ENCODE measurements at regions not wholly inside any gene's neighbourhood (a gene's known extent, or its start where the extent isn't known, plus 50 kb on each side); places are given as distances from the start of the nearest gene placed in this dataset.

DNA sequence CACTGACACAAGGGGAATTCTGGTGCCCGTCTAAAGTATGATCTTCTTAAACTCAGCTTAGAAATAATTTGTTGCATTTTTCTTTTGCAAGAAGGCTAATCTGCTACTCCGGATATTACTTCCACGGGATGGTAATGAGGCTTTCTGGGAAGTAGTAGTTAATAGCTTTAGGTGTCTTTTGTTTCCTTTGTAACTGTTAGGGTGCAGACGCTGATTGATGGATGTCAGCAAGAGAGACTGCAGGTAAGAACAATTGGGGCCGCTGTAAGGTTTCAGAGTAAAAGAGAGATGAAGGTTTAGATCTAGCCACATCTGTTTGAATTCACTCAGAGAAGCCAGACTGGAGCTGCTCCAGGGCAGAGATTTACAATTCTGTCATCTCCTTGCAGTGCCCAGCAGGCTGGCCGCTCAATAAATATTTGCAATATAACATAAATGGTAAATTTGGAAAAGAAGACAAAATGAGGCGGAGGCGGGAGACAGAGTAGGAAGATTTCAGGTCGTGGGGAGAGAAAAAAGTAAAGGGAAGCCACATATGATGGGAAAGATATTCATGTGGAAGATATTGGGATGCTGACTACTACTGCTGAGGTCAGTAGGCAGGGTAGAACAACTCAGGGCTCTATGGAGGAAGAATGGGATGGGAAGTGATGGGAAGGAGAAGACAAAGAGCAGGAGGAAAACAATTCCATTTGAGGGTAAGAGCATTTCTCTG is 320.5 kb downstream of the AASDHPPT start:
- FAIRE-seq = no peak
- TF ChIP-seq, protein P1, sequence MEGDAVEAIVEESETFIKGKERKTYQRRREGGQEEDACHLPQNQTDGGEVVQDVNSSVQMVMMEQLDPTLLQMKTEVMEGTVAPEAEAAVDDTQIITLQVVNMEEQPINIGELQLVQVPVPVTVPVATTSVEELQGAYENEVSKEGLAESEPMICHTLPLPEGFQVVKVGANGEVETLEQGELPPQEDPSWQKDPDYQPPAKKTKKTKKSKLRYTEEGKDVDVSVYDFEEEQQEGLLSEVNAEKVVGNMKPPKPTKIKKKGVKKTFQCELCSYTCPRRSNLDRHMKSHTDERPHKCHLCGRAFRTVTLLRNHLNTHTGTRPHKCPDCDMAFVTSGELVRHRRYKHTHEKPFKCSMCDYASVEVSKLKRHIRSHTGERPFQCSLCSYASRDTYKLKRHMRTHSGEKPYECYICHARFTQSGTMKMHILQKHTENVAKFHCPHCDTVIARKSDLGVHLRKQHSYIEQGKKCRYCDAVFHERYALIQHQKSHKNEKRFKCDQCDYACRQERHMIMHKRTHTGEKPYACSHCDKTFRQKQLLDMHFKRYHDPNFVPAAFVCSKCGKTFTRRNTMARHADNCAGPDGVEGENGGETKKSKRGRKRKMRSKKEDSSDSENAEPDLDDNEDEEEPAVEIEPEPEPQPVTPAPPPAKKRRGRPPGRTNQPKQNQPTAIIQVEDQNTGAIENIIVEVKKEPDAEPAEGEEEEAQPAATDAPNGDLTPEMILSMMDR (IDR thresholded peaks at IDR 0.05; ENCODE audit: insufficient read depth, missing control alignments) = no peak
- DNase-seq (ENCODE audit: insufficient read length, low spot score) = no peak

DNA sequence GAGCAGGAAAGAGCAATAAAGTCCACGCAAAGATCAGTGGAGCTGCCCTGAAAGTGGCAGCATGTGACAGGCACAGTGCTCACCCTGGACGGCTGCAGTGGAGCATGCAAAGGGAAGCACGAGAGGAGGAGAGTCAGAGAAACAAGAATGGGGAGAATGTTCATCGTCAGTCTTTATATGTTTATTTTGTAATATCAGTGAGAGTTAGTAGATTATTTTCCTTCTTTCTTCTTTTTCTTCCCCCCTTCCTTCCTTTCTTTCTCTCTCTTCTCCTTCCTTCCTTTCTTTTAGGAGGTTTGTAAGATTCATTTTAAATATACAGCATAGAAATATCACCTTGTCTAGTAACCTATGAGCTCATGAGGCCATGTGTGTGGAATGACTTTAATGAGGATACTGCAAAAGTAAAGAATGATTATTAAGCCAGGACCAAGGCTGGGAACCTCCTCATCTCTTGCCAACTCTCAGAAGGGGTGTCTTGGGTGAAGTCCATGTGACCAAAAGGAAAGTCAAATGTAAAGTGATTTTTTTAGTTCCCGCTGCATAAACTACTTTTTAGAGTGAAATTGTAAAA is 321.1 kb downstream of the AASDHPPT start:
- FAIRE-seq (no peak), DNase-seq (ENCODE audit: insufficient read length, low spot score) (no peak)
- TF ChIP-seq, protein P1 (IDR thresholded peaks at IDR 0.05; ENCODE audit: insufficient read depth, missing control alignments) = no peak

DNA sequence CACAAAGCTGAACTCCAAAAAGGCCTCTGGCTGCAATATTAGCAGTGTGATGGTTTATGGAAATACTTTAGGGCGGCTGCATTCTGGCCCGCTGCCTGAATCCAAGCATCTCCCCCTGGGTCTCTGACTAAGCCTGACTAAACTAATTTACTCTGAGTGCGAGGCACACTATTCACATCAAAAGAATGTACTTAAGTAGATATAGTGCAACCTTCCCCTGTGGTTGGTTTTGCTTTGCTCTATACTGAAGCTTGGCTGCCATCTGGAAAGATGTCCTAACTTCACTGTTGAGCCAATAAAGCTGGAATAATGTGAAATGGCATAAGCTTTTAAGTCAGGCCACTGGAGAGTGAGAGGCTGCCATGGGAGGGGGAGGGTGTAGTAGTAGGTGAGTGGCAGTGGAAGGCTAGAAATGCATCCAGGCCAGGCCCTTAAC is 321.6 kb downstream of the AASDHPPT start:
- DNase-seq (ENCODE audit: insufficient read length, low spot score) = no peak
- no peak for FAIRE-seq

DNA sequence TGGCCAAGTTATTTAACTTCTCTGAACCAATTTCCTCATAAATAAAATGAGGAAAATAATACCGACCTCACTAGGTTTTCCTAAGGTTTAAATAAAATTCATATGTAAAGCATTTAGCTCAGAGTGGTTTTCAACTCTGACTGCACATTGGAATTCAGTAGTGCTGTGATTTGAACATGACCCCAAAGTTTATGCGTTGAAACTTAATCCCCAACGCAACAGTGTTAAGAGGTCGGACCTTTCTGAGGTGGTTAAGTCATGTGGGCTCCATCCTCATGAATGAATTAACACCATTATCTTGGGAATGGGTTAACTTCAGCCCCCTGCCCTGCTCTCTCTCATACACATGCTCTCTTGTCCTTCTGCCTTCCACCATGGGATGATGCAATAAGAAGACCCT is 322.2 kb downstream of the AASDHPPT start:
- no peak for DNase-seq (ENCODE audit: insufficient read length, low spot score)
- TF ChIP-seq, protein P1 (IDR thresholded peaks at IDR 0.05; ENCODE audit: insufficient read depth, missing control alignments) = no peak
- no peak for FAIRE-seq

More for the DNA sequence above, 321.6 kb downstream of the AASDHPPT start:
- TF ChIP-seq, protein P1 (IDR thresholded peaks at IDR 0.05; ENCODE audit: insufficient read depth, missing control alignments) = no peak

DNA sequence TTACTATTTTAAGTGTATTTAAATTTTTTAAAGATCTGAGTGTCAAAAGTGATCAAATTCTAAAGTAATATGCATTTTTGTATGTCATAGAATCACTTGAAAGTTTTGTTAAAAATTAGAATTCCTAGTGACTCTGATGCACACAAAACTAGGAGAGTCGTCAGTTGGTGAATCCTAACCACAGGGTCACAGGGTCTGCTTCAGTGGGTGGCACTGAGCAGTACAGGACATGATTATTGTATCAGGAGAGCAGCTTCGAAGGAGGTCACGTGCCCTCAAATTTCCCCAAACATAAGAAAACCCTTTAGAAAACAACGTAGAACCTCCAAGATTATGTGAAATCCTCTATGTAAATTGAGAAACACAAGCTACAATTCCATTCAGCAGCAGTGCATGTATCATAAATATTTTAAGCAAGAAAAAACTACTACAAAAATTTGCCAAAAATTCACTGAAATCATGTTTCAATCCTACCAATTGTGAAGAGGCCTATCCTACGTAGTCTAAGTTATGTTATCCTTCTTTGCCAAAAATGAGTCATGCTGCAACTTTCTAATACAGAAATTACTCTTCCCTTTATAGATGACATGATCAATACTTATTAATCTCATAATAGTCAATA is 323.6 kb downstream of the AASDHPPT start:
- DNase-seq (ENCODE audit: insufficient read length, low spot score) = no peak
- TF ChIP-seq, protein P1 (IDR thresholded peaks at IDR 0.05; ENCODE audit: insufficient read depth, missing control alignments) = no peak
- FAIRE-seq = no peak

DNA sequence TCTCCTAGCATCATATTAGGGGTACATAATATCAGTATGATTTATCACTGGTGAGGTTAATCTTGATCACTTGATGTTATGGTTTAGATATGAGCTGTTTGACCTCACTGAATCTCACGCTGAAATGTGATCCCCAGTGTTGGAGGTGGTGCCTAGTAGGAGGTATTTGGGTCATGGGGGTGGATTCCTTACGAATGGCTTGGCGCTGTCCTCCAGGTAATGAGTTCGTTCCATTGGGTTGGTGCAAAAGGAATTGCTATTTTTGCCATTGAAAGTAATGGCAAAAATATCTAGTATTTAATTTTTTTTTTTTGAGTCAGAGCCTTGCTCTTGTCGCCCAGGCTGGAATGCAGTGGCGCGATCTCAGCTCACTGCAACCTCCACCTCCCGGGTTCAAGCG is 326.3 kb downstream of the AASDHPPT start:
- no peak for DNase-seq (ENCODE audit: insufficient read length, low spot score)
- TF ChIP-seq, protein P1 (IDR thresholded peaks at IDR 0.05; ENCODE audit: insufficient read depth, missing control alignments) = no peak
- FAIRE-seq = no peak

DNA sequence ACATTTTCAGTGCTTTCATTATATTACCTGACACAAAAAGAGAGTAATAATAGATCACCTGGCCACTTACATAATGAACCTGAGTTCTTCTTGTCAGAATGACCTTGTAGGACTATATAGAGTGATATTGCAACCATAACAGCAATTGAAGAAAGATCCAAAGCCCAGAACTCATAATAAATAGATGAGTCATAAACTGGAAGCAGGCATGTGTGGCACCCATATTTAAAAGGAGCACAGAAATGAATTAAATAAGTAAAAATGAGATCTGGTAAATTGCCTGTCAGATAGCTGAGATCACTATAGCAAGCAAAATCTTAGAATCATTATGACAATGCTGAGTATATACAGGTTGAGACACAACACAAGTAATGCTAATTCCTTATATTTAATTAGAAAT is 331.8 kb downstream of the AASDHPPT start:
- no peak for DNase-seq (ENCODE audit: insufficient read length, low spot score)
- FAIRE-seq = no peak
- TF ChIP-seq, protein P1 (IDR thresholded peaks at IDR 0.05; ENCODE audit: insufficient read depth, missing control alignments) = no peak
